ENCODE measurements at regions not wholly inside any gene's neighbourhood (a gene's known extent, or its start where the extent isn't known, plus 50 kb on each side); places are given as distances from the start of the nearest gene placed in this dataset.
"Not testable (repeated sequence)": the region's sequence is repeated elsewhere in the genome, so short reads cannot be mapped to it uniquely, and the experiment has no call there.

GRCh38 chr1:172839639-172840038, 180.7 kb downstream of the FASLG start:
- not testable (repeated sequence) for DNase-seq

GRCh38 chr1:172843444-172843843, 184.5 kb downstream of the FASLG start:
- DNase-seq: no peak

GRCh38 chr1:172845371-172845770, 186.5 kb downstream of the FASLG start:
- no peak for DNase-seq

- no peak for DNase-seq
Measured at GRCh38 chr1:172845865-172846264, 187.0 kb downstream of the FASLG start.

- not testable (repeated sequence) for DNase-seq
Measured at GRCh38 chr1:172847814-172848213, 188.9 kb downstream of the FASLG start.

- no peak for DNase-seq
Measured at GRCh38 chr1:172849653-172850052, 190.8 kb downstream of the FASLG start.

- DNase-seq: no peak
Measured at GRCh38 chr1:172851077-172851476, 192.2 kb downstream of the FASLG start.

- no peak for DNase-seq
Measured at GRCh38 chr1:172851856-172852255, 193.0 kb downstream of the FASLG start.

GRCh38 chr1:172855983-172856382, 194.8 kb downstream of the TNFSF18 start:
- DNase-seq: not testable (repeated sequence)

- no peak for DNase-seq
Measured at GRCh38 chr1:172863031-172863430, 187.7 kb downstream of the TNFSF18 start.

- DNase-seq: no peak
Measured at GRCh38 chr1:172867216-172867818, 183.4 kb downstream of the TNFSF18 start.

GRCh38 chr1:172870901-172871606, 179.7 kb downstream of the TNFSF18 start:
- no peak for DNase-seq

GRCh38 chr1:172874950-172875349, 175.8 kb downstream of the TNFSF18 start:
- no peak for DNase-seq

GRCh38 chr1:172875892-172876291, 174.8 kb downstream of the TNFSF18 start:
- DNase-seq: no peak

GRCh38 chr1:172882385-172882784, 168.4 kb downstream of the TNFSF18 start:
- no peak for DNase-seq

- no peak for DNase-seq
Measured at GRCh38 chr1:172882791-172883386, 167.9 kb downstream of the TNFSF18 start.

GRCh38 chr1:172883387-172883791, 167.4 kb downstream of the TNFSF18 start:
- no peak for DNase-seq

- no peak for DNase-seq
Measured at GRCh38 chr1:172883844-172884243, 166.9 kb downstream of the TNFSF18 start.

GRCh38 chr1:172885411-172885810, 165.3 kb downstream of the TNFSF18 start:
- no peak for DNase-seq

- DNase-seq: no peak
Measured at GRCh38 chr1:172885971-172886370, 164.8 kb downstream of the TNFSF18 start.

- DNase-seq: no peak
Measured at GRCh38 chr1:172887162-172887561, 163.6 kb downstream of the TNFSF18 start.

- DNase-seq: no peak
Measured at GRCh38 chr1:172893146-172893841, 157.4 kb downstream of the TNFSF18 start.

GRCh38 chr1:172894349-172895049, 156.2 kb downstream of the TNFSF18 start:
- no peak for DNase-seq
